Stimulated activated effector memory CD8-positive, alpha-beta T cell treated with anti-CD3 and anti-CD28 coated beads, Interleukin-12 subunit alpha, Interleukin-12 subunit beta, amount 100 ng/mL, for 72 hours (primary cell): ENCODE measurements at regions not wholly inside any gene's neighbourhood (a gene's known extent, or its start where the extent isn't known, plus 50 kb on each side); places are given as distances from the start of the nearest gene placed in this dataset.
A peak's percentile ranks its signal among the peaks of the same experiment; 100 is the strongest.
"Not testable (repeated sequence)": the region's sequence is repeated elsewhere in the genome, so short reads cannot be mapped to it uniquely, and the experiment has no call there.

ENCODE experiments used
- ATAC-seq: fragments of 150-1000 bp; cut with Tn5 transposase; 2 replicates; pipeline ENCODE4 v1.10.0; 2021
- DNase-seq, 2 donors: peaks; one replicate each; pipeline ENCODE4 v3.0.0; 2021 to 2022; ENCODE audit warnings: low spot score in 2 of 2
- H3K27ac Mint-ChIP-seq: one replicate; pipeline ENCODE4 v1.8.0; 2022; ENCODE audit warnings: mild to moderate bottlenecking, mixed read lengths
- H3K36me3 Mint-ChIP-seq: one replicate; pipeline ENCODE4 v1.8.0; 2022; ENCODE audit warnings: mild to moderate bottlenecking, mixed read lengths
- H3K4me1 Mint-ChIP-seq: one replicate; pipeline ENCODE4 v1.8.0; 2022; ENCODE audit warnings: mixed read lengths
- H3K4me3 Mint-ChIP-seq: one replicate; pipeline ENCODE4 v1.8.0; 2022; ENCODE audit warnings: mild to moderate bottlenecking, mixed read lengths
- H3K9me3 Mint-ChIP-seq: one replicate; pipeline ENCODE4 v1.8.0; 2022; ENCODE audit warnings: mixed read lengths

- H3K4me1 Mint-ChIP-seq, DNase-seq, H3K4me3 Mint-ChIP-seq, H3K9me3 Mint-ChIP-seq, H3K36me3 Mint-ChIP-seq, ATAC-seq, H3K27ac Mint-ChIP-seq: not testable (repeated sequence)
Observed at GRCh38 chr10:95137990-95138625, 55.9 kb upstream of the ACSM6 start.

- Mint-ChIP-seq H3K4me3 (no peak overlapping the region), H3K36me3 (no peaks in the 10 kb centered on the region), H3K27ac (no peak overlapping the region), H3K4me1 (no peaks in the 10 kb centered on the region), H3K9me3 (peaks cover 2% of the 10 kb centered on the region)
- ATAC-seq, result no peak
- no peak for DNase-seq
Observed at GRCh38 chr10:95134490-95134889, 59.5 kb upstream of the ACSM6 start.

- peaks cover 2% of the 10 kb centered on the region for H3K9me3 Mint-ChIP-seq
- DNase-seq (no peak), ATAC-seq (no peak)
- H3K27ac Mint-ChIP-seq, result no peak overlapping the region
- H3K36me3 Mint-ChIP-seq, result no peaks in the 10 kb centered on the region
- H3K4me1 Mint-ChIP-seq, result no peaks in the 10 kb centered on the region
- H3K4me3 Mint-ChIP-seq, result no peak overlapping the region
Observed at GRCh38 chr10:95133997-95134396, 60.0 kb upstream of the ACSM6 start.

GRCh38 chr10:95133016-95133752 is 60.9 kb upstream of the ACSM6 start:
- peak; percentile 63 for ATAC-seq
- H3K4me1 Mint-ChIP-seq, result no peaks in the 10 kb centered on the region
- peak; percentile 54 to 83 for DNase-seq
- no peaks in the 10 kb centered on the region for H3K36me3 Mint-ChIP-seq
- no peak overlapping the region for H3K27ac Mint-ChIP-seq
- H3K4me3 Mint-ChIP-seq, result no peak overlapping the region
- peaks cover 2% of the 10 kb centered on the region for H3K9me3 Mint-ChIP-seq

GRCh38 chr10:95130429-95130828 is 61.1 kb upstream of the CYP2C8 start:
- not testable (repeated sequence) for H3K36me3 Mint-ChIP-seq, H3K27ac Mint-ChIP-seq, DNase-seq, H3K4me3 Mint-ChIP-seq, H3K4me1 Mint-ChIP-seq, ATAC-seq, H3K9me3 Mint-ChIP-seq

- ATAC-seq, result no peak
- no peak overlapping the region for H3K27ac Mint-ChIP-seq
- H3K4me1 Mint-ChIP-seq, result no peaks in the 10 kb centered on the region
Observed at GRCh38 chr10:95125582-95125981, 56.3 kb upstream of the CYP2C8 start.

GRCh38 chr10:95122736-95123135 is 53.4 kb upstream of the CYP2C8 start:
- DNase-seq (no peak), ATAC-seq (no peak)
- no peaks in the 10 kb centered on the region for H3K36me3 Mint-ChIP-seq
- no peak overlapping the region for H3K4me3 Mint-ChIP-seq
- H3K27ac Mint-ChIP-seq, result no peak overlapping the region
- H3K4me1 Mint-ChIP-seq, result no peaks in the 10 kb centered on the region
- H3K9me3 Mint-ChIP-seq, result peaks cover 9% of the 10 kb centered on the region

More at GRCh38 chr10:95125582-95125981, 56.3 kb upstream of the CYP2C8 start:
- DNase-seq, result no peak
- Mint-ChIP-seq H3K36me3 (no peaks in the 10 kb centered on the region), H3K4me3 (no peak overlapping the region), H3K9me3 (peaks cover 5% of the 10 kb centered on the region)

GRCh38 chr10:95121904-95122303 is 52.6 kb upstream of the CYP2C8 start:
- no peaks in the 10 kb centered on the region for H3K36me3 Mint-ChIP-seq
- DNase-seq, result no peak
- H3K9me3 Mint-ChIP-seq, result peaks cover 9% of the 10 kb centered on the region
- no peak for ATAC-seq
- H3K4me1 Mint-ChIP-seq, result no peaks in the 10 kb centered on the region
- no peak overlapping the region for H3K27ac Mint-ChIP-seq
- no peak overlapping the region for H3K4me3 Mint-ChIP-seq
